ENCODE measurements at regions not wholly inside any gene's neighbourhood (a gene's known extent, or its start where the extent isn't known, plus 50 kb on each side); places are given as distances from the start of the nearest gene placed in this dataset.
"Not testable (repeated sequence)": the region's sequence is repeated elsewhere in the genome, so short reads cannot be mapped to it uniquely, and the experiment has no call there.

DNA sequence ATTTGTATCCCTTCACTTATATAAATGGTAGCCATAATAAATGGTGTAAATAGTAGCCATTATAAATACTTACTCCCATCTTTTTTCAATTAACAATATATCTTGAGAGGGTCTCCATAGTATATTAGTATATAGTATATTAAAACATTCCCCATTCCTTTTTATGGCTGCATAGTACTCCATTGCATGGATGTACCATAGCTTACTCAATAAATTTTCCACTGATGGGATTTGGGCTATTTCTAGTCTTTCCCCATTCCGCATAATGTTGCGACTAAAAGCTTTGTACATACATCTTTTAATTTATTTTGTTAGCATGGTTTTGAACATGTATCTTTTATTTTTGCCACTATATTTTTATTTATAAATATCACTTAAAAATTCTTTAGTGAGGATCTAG, 366.3 kb downstream of the IL20RB start:
- no peak for DNase-seq (ENCODE audit: low read depth)
- TF ChIP-seq CTCF (conservative IDR thresholded peaks at IDR 0.05; ENCODE audit: low read depth, low read length): no peak
- H3K4me3 ChIP-seq (ENCODE audit: low read depth, low read length): no peak overlapping the region

GRCh38 chr3:137325170-137325569, 367.4 kb downstream of the IL20RB start:
- DNase-seq (ENCODE audit: low read depth): no peak
- TF ChIP-seq CTCF (conservative IDR thresholded peaks at IDR 0.05; ENCODE audit: low read depth, low read length): no peak
- no peak overlapping the region for H3K4me3 ChIP-seq (ENCODE audit: low read depth, low read length)

DNA sequence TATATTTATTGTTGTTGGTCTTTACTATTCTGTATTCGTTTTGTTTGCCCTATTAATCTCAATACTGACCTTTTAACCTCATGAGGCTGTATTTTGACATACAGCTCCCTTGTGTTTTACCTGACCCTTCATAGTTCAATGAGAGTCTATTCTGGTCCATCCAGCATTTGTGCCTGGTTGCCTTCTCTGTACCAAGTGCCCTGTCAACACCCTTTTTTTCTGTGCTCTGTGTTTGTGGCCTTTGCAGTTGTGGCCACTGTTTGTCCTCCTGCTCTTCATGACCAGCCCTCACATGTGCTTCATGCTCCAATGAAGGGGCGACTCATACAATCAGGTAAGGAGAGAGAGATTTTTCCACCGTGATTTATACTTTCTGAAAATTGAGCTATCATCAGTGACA, 368.2 kb downstream of the IL20RB start:
- DNase-seq (ENCODE audit: low read depth): no peak
- no peak overlapping the region for H3K4me3 ChIP-seq (ENCODE audit: low read depth, low read length)
- TF ChIP-seq CTCF (conservative IDR thresholded peaks at IDR 0.05; ENCODE audit: low read depth, low read length): no peak

DNA sequence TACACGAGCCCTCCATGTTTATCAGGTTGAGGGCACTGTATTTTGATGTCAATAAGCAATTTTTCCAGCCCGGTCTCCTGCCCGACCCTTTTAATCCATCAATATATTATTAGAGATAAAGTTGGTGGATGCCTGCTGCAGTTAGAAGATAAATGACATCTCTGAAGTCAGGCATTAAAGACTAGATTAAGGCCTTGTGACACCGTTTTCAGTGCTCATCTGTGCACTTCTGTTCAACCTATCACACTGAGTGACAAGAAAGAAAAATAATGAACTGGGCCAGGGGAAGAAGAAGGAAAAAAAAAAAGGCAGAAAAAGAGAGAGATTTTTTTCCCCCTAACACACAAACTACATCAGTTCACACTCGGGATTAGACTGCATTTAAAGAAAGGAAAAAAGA, 371.8 kb downstream of the IL20RB start:
- DNase-seq (ENCODE audit: low read depth): no peak
- no peak for TF ChIP-seq CTCF (conservative IDR thresholded peaks at IDR 0.05; ENCODE audit: low read depth, low read length)
- no peak overlapping the region for H3K4me3 ChIP-seq (ENCODE audit: low read depth, low read length)

DNA sequence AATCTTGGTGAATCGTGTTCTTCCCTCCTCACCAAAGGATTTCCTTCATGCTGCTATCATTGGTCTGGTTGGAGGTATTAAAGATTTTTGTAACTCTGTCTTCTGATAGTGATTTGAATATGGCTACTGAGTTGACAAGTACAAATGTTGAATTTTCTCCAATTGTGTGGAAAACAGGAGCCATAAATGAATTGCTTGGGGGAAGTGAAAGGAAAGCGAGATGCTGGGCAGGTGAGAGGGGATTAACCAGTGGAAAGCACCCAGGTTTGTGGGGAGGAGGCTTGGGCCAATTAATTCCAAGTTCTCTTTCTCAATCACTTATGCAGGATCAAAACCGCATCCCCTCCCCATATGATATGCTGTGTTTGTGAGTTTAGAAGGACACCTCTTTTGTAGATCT, 372.5 kb downstream of the IL20RB start:
- no peak for DNase-seq (ENCODE audit: low read depth)
- no peak for TF ChIP-seq CTCF (conservative IDR thresholded peaks at IDR 0.05; ENCODE audit: low read depth, low read length)

DNA sequence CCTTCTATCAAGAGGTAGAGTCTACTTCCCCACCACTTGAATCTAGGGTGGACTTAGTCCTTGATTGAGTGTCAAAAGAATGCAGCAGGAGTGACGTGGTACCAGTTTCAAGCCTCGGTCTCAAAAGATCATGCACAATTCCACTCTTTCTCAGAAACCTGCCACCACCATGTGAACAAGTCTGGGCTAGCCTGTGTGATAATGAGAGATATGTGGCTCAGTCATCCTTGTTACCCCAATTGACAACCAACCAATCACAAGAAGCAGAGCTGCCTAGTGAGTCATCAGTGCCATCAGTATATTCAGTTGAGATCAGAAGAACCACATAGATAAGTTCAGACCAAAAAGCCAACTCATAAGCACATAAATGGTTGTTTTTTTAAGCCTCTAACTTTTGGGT, 374.5 kb downstream of the IL20RB start:
- TF ChIP-seq CTCF (conservative IDR thresholded peaks at IDR 0.05; ENCODE audit: low read depth, low read length): no peak
- no peak overlapping the region for H3K4me3 ChIP-seq (ENCODE audit: low read depth, low read length)
- no peak for DNase-seq (ENCODE audit: low read depth)

More for the DNA sequence above, 372.5 kb downstream of the IL20RB start:
- no peak overlapping the region for H3K4me3 ChIP-seq (ENCODE audit: low read depth, low read length)

DNA sequence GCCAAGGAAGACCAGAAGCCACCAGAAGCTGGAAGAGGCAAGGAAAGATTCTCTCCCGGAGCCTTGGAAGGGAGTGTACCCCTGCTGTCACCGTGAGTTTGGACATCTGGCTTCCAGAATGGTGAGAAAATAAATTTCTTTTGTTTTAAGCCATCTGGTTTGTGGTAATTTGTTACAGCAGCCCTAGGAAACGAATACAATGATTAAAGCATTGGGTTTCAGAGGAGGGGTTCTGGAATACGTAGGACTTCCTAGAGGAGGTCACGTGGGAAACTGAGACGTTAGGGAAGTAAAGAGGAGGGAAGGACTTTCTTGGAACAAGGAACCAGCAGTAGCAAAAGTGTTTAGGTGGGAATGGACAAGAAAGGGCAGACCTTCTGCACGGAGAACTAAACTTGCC, 377.7 kb downstream of the IL20RB start:
- H3K4me3 ChIP-seq (ENCODE audit: low read depth, low read length): no peak overlapping the region
- TF ChIP-seq CTCF (conservative IDR thresholded peaks at IDR 0.05; ENCODE audit: low read depth, low read length): no peak
- DNase-seq (ENCODE audit: low read depth): no peak

GRCh38 chr3:137338400-137338799, 380.6 kb downstream of the IL20RB start:
- not testable (repeated sequence) for H3K4me3 ChIP-seq (ENCODE audit: low read depth, low read length); DNase-seq (ENCODE audit: low read depth)

Measured in epithelial cell of proximal tubule (primary cell).